HG03045 (cell line): ENCODE measurements at regions not wholly inside any gene's neighbourhood (a gene's known extent, or its start where the extent isn't known, plus 50 kb on each side); places are given as distances from the start of the nearest gene placed in this dataset.
"Not testable (repeated sequence)": the region's sequence is repeated elsewhere in the genome, so short reads cannot be mapped to it uniquely, and the experiment has no call there.

Source experiments
- ATAC-seq: cut with Tn5 transposase; IDR thresholded peaks from one replicate; pipeline ENCODE4 v1.9.1; 2021; ENCODE audit warnings: mild to moderate bottlenecking, moderate library complexity; ENCODE audit not compliant: unreplicated experiment

DNA sequence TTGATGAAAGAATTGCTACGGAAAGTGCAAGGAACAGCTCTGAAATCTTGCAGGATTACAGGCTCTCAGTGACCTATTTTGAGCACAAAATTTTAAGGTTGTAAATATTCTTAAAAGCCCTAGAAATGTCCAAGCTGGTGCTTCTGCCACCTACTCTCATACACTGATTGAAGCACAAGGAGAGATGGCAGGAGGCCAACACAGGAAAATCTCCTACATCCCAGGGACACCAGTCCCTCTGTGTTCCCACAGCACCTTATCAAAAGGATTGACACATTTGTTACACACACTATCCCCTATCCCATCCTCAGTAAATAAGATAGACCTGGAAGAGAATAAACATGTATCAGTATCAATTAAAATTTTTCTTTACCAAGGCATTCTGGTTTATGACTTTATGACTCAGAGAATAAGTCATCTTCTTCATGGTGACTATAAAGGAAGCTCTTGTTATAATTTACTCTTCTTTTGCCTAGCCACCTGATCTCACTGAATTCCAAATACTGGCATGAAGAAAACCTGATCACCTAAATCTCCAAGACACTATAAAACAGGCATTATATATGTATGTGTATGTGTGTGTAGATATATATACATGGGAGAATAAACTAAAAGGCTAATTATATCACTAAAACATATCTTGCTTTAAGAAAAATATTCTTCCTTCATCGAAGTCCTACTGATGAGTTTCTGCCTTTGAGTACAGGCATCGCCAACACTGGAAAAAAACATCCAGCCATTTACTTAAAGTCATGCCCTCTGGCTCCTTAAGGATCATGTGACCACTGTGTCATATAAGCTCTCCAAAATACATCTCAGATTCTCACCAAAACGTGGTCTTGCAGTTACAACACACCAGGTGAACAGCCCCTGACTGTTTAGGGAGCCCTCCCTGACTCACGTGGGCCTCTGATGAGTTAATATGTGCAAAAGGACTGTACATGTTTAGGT lies 208.1 kb upstream of the NR2F2 start:
- no peak for ATAC-seq

DNA sequence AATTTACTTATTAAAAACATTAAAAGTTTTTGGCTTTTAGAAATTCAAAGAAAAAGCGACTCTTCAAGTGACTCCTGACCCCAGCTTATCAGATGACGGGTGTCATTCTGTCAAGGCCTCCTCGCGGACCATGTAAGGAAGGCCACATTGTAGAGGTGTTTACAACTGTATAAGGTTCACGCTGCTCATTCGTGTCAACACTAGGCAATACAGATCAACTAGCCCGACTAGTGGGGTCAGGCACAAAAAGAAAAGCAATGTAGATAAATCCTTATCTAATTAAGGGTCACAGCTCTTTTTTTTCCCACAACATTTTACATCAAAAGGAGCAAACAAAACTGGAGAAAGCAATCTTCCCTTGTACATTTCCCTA lies 207.5 kb upstream of the NR2F2 start:
- no peak for ATAC-seq

GRCh38 chr15:96123630-96124187 lies 206.8 kb upstream of the NR2F2 start:
- ATAC-seq = no peak

DNA sequence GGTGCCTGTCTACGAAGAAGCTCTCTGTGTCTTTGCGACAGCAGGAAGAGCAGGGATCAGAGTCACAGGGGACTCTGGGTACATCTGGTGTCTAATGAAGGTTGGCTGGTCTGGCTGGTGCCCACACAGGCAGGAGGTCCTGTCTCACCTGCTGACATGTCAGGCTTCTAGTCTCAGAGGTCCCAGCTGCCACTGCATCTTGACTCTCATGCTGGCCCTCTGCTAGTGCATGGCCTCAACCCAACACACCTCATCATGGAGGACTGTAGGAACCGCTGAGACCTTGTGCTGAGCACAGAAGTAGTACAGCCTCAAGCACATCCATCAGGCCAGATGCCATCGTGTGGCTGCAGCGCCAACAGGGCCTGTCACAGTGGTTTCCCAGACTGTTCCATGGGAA lies 206.1 kb upstream of the NR2F2 start:
- no peak for ATAC-seq

GRCh38 chr15:96125721-96126415 lies 204.6 kb upstream of the NR2F2 start:
- ATAC-seq = no peak

DNA sequence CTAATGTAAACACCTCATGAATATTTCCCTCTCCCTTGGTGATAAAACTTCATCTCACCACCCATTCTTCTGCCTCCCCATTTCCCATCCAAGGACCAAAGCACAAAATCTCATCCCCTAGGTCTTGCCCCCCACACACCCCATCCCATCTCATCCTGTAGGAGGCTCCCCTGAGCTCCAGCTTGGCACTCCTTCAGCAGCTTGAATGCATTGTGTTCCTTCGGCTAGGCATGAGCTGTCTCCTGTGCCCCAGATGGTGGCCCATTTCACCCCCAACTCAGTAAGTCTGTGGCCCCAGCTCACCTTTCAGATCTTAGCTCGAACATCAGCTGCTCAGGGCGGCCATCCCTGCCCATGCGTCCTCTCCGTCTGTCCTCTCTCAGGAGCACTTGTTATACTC lies 203.6 kb upstream of the NR2F2 start:
- ATAC-seq = no peak

DNA sequence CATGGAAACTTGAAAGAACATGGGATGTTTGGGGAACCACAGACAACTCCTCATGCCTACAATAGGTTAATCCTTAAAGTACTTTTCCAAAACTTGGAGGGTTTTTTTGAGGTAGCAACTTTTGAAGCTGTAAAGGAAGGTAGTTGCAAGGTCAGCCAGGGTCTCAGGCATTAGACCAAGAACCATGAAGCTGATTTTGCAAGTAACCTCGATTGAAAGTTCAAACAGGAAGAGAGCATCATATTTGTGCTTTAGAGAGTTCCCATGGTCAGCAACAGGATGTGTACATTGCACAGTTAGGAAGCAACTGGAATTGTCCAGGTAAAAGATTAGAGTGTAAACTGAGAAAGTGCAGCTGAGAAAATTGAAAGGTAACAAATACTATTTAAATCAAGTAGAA lies 199.8 kb upstream of the NR2F2 start:
- no peak for ATAC-seq

DNA sequence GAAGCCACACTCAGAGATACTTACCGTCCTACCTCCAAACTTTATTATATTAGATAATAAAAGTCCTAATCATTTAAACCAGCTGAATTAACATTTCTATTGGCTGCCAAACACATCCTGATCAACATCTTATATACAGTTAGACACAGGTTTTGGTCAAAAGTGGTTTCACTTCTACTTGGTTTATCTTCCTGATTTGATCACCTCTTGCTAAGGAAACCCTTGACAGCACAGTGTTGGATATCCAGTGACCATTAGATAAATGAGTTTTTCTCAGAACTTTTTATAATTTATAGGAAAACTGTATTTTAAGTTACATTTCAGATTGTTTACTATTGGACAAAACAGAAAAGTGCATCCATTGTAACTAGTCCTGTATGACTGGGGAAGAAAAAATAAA lies 198.4 kb upstream of the NR2F2 start:
- ATAC-seq = no peak

DNA sequence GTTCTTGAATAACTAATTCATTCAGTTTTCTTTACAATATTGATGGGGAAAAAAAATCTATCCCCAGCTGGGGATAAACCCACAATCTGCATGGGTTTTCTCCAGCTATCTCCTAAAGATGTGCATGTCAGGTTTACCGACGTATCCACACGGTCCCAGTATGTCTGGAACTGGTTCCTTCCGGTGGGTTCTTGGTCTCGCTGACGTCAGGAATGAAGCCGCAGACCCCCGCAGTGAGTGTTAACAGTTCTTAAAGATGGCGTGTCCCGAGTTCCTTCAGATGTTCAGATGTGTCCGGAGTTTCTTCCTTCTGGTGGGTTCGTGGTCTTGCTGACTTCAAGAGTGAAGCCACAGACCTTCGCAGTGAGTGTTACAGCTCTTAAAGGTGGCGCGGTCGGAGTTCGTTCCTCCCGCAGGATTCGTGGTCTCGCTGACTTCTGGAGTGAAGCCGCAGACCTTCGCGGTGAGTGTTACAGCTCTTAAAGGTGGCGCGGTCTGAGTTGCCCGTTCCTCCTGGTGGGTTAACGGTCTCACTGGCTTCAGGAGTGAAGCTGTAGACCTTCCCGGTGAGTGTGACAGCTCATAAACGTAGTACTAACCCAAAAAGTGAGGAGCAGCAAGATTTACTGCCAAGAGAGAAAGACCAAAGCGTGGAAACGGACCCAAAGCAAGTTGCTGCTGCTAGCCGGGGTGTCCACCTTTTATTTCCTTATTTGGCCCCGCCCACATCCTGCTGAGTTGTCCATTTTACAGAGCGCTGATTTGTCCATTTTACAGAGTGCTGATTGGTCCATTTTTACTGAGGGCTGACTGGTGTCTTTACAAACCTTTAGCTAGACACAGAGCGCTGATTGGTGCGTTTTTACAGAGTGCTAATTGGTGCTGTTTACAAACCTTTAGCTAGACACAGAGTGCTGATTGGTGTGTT lies 195.1 kb upstream of the NR2F2 start:
- ATAC-seq = no peak

GRCh38 chr15:96138985-96139384 lies 191.5 kb upstream of the NR2F2 start:
- ATAC-seq = no peak

GRCh38 chr15:96142498-96142897 lies 188.0 kb upstream of the NR2F2 start:
- ATAC-seq = no peak

DNA sequence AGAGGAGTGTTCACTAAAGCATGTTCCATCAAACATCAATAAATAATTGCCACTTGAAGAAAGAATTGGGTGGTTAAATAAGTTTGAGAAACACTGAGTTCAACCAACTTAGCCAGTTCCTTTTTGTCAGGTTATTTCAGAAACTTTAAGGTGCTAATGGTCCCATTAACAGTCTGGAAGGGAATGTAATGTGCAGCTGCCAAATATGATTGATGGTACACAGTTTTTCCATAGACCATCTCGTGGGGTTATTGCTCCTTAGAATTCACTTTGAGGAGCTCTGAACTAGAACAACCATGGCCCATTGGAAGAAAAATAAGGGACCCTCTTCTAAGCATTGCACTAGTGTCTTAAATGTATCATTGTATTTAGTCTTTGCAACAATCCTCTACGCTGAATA lies 185.8 kb upstream of the NR2F2 start:
- ATAC-seq = no peak

- ATAC-seq = no peak
These were observed 183.8 kb upstream of the NR2F2 start for GRCh38 chr15:96146726-96147125.

- no peak for ATAC-seq
These were observed 183.2 kb upstream of the NR2F2 start for GRCh38 chr15:96147267-96147666.

DNA sequence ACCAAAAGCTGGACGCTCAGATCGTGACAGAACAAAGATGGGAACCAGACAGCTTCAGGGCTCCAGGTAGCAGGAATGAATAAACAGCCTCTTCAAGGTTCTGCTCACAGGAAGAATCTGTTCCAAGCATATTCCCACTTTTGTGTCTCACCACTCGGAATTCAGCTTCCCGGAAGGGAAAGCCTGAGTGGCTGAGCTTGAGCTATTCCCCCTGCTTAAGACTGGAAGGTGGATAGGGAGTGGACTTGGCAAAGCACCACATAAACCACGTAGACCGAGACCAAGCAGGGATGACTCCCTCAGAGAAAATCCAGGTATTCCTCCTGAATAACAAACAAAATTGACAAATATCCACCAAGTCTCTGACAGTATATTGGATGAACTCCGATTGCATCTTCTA lies 180.2 kb upstream of the NR2F2 start:
- no peak for ATAC-seq

DNA sequence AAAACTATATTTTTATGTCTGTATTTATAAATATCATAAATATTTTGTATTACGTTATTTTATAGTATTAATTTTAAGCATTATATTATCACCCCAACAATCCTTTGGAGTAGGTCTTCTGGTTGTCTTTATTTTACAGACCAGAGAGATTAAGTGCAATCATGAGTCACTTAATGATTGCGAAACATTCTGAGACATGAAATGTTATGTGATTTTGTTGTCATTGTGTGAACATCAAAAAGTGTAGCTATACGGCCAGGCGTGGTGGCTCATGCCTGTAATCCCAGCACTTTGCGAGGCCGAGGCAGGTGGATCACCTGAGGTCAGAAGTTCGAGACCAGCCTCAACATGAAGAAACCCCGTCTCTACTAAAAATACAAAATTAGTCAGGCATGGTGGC lies 178.8 kb upstream of the NR2F2 start:
- ATAC-seq = not testable (repeated sequence)

- no peak for ATAC-seq
These were observed 176.6 kb upstream of the NR2F2 start for GRCh38 chr15:96153929-96154328.

GRCh38 chr15:96158938-96159337 lies 171.6 kb upstream of the NR2F2 start:
- ATAC-seq = no peak

- no peak for ATAC-seq
These were observed 170.2 kb upstream of the NR2F2 start for GRCh38 chr15:96160269-96160668.

- ATAC-seq = no peak
These were observed 169.7 kb upstream of the NR2F2 start for GRCh38 chr15:96160800-96161199.

GRCh38 chr15:96162322-96162721 lies 168.2 kb upstream of the NR2F2 start:
- ATAC-seq = no peak
